ENCODE measurements at regions not wholly inside any gene's neighbourhood (a gene's known extent, or its start where the extent isn't known, plus 50 kb on each side); places are given as distances from the start of the nearest gene placed in this dataset.
"Not testable (repeated sequence)": the region's sequence is repeated elsewhere in the genome, so short reads cannot be mapped to it uniquely, and the experiment has no call there.

DNA sequence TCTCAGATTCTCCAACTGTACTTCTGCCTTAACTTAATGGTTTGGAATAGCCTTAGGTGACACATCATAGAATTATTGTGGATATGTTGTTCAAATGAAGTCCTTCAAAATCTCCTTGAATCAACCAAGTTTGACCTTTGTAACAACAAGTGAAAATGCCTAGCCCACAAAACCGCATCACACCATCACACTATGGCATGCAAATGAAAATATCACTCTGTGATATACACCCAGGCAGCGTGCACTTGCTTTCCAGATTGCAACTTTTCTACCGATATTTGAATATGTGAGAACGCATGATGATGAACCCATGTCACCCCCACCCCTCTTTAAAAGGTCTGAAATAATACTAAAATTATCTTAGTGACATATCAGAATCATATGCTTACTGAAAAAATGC is 656.7 kb downstream of the GABRG1 start:
- DNase-seq, result no peak

GRCh38 chr4:45460157-45460556 is 663.7 kb downstream of the GABRG1 start:
- DNase-seq, result not testable (repeated sequence)

- DNase-seq, result no peak
These were observed 668.6 kb downstream of the GABRG1 start for GRCh38 chr4:45455217-45455616.

DNA sequence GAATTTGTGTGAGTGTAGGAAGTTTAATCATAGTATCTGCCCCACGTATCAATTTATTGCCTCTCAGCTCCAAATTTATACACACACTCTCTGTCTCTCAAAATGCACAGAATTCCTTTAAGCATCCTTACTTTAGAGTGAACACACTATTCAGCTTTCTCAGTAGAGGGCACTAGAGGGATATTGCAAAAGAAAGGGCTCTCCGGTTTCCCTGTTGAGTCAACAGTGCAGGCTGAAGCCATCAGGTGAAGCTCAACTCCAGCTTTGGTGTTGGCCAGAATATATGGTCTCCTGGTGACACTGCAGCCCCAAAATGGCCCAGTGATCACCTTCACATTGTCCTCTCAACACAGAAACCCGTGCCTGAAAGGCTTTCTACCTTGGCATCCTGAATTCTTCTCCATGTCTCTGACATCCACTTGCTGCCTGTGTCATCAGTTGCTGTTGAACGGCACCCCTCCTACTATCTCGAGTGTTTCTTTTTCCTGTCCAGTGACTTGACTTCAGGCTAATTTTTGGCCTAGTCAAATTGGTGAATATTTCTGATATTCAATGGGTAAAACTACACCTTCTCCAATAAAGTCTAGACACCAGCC is 670.5 kb downstream of the GABRG1 start:
- DNase-seq, result no peak

GRCh38 chr4:45442466-45442865 is 681.4 kb downstream of the GABRG1 start:
- DNase-seq, result peak; percentile 6

DNA sequence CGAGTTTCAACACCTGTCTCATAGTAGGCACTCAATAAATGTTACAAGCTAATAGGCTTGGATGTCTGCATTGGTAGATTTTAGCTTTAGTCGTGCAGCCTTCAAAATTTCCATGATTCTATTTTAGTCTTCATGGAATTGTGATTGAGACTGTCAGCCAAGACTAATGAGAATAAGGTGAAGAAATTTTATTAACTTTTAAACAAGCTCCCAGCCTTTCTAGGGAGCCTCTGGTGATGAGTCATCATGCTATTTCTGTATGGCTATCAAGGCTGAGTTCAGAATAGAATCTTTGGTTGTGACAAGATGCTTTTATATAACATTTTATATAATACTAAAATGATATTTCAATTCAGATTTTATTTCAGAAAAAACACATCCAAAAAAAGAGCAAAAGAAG is 685.8 kb downstream of the GABRG1 start:
- no peak for DNase-seq

- DNase-seq, result no peak
These were observed 686.5 kb downstream of the GABRG1 start for GRCh38 chr4:45437381-45437780.

GRCh38 chr4:45425135-45425534 is 698.7 kb downstream of the GABRG1 start:
- DNase-seq, result no peak

DNA sequence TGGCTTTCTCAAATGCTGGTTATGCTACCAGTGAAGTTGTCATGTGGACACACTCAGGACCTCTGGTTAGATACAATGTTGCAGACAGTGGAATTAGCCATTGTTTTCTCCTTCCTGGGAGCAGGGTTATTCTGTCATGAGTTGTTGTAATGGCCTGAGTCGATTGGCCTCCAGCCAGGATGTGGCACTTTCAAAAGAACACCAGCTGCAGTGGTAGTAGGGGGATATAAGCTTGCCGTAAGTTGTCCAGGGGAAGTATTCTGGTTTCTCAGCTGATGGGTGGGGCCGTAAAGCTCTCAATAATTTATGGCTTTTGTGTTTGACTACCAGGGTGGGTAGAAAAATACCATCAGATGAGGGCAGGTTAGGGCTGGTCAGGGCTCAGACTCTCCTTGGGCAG is 697.5 kb upstream of the GNPDA2 start:
- DNase-seq, result peak; percentile 24

- not testable (repeated sequence) for DNase-seq
These were observed 693.8 kb upstream of the GNPDA2 start for GRCh38 chr4:45420091-45420674.

DNA sequence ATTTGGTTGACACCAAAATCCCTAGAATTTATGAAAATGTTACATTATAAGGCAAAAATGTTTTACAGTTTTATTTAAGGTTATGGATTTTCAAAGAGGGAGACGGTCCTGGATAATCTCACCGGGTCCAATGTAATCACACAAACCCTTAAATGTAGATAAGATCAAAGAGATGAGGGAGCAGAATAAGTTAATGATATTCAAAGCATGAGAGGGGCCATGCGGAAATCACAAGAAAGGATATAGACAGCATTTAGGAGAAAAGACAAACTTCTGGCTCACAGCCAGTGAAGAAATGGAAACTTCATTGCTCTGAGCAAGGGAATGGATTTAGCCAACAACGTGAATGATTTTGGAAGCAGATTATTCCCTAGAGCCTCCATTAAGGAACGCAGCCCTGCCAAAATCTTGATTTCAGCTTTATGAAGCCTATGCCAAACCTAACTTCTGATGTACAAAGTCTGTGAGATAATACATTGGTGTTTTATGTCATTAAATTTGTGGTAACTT is 684.4 kb upstream of the GNPDA2 start:
- no peak for DNase-seq

- no peak for DNase-seq
These were observed 683.2 kb upstream of the GNPDA2 start for GRCh38 chr4:45409536-45409935.

GRCh38 chr4:45408996-45409395 is 682.6 kb upstream of the GNPDA2 start:
- DNase-seq, result no peak

DNA sequence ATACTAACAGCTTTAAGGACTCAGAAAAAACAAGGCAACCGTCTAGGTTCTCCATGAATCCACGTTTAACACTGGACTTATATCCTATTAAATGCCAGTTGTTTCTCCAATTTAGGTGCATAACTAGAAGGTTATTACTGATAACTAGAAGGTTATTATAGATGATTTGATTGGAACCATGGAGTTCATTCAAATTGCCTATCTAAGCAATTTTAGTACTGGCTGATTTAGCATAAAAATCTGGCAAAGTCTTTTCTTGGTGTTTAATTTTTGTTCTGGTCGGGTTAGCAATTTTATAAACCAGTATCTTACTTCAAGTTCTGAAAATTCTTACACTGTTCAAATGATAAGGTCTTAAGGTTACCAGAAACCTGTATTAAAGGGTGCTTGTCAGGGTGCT is 672.8 kb upstream of the GNPDA2 start:
- DNase-seq, result no peak

DNA sequence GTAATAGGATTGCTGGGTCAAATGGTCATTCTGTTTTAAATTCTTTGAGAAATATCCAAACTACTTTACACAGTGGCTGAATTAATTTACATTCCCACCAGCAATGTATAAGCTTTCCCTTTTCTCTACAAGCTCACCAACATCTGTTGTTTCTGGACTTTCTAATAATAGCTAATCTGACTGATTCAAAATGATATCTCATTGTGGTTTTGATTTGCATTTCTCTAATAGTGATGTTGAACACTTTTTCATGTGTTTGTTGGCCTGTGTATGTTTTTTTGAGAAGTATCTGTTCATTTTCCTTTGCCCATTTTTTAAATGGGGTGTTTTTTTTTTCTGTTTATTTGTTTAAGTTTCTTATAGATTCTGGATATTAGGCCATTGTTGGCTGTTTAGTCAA is 659.0 kb upstream of the GNPDA2 start:
- DNase-seq, result no peak

DNA sequence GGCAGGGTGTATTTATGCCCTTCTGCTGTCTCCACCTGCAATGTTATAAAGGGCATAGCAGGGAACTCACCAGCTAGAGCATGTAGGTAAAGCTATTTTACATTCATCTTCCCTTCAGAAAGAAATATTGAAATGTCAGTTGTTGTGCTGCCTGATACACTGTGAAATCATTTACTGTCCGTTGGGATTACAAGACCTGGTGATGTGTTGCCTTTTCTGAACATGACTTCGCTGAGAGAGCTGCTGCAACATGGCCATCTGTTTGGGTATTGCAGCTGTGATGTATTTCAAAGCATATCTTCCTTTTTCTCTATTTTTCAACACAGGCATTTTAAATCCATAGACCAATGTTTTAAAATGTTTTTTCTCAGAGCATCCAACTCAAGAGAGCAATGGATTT is 644.1 kb upstream of the GNPDA2 start:
- no peak for DNase-seq

DNA sequence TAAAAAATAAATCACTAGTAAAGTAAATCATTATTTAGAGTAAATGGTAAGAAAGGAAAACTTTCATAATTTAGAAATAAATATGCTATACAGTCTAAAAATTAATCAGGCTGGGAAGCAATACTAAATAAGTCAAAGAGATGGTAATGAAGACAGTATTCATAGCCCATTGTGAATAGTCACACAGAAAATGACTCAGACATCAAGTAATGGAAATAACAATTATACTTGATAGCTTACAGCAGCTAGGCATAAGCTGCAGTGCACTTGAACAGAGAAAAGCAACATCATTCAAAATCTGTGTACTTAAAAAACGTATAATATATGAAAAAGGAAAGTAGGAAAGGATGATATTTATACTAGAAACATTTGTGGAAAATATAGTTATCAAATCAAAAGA is 642.5 kb upstream of the GNPDA2 start:
- no peak for DNase-seq

GRCh38 chr4:45363931-45364330 is 637.6 kb upstream of the GNPDA2 start:
- no peak for DNase-seq

GRCh38 chr4:45358573-45359506 is 632.5 kb upstream of the GNPDA2 start:
- DNase-seq, result no peak

DNA sequence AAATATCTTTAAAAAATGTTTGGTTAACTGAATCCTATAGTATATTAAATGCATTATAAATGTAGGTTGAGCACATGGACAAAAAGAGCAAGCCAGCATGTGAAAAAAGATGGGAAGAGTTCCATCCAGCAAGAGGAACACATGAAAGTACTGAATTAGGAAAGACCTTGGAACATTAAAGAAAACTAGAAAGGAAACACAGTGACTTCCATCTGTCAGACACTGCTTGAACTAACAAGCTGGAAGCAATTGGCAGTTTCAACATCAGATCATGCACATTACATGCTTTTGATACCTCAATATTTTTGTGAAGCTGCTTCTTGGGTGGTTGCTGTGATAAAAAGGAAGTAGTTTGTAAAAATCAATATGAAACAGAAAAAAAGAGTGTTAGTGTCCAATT is 626.8 kb upstream of the GNPDA2 start:
- no peak for DNase-seq

GRCh38 chr4:45350438-45350837 is 624.1 kb upstream of the GNPDA2 start:
- DNase-seq, result no peak

GRCh38 chr4:45349859-45350258 is 623.5 kb upstream of the GNPDA2 start:
- no peak for DNase-seq

DNA sequence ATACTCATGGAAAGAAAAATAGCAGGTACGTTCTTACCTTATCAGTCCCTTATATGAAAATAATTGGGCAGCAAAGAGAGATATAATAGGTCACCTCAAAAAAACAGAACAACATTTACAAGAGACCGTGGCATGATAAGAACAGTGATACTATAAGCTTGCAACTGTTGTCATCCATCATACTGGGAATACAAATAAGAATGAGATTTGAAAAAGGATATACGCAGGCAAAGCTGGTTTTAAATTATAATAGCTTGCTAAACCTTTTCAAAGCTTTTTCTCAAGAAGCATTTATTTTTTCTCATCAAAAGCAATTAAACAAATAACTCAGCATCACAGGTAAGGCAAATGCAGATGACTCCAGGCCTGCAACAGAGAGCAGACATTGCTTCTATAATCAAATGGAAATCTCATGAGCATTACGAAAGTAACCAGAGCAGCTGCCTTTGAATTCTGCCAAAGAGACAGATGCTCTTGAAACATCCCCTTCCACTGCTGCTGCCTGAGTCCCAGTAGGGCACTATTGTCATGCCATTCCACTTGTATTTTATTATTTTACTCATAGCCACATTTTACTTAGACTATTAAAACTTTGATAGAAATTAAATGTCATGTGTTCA is 620.6 kb upstream of the GNPDA2 start:
- peak; percentile 30 for DNase-seq

All from SHP77 treated with DMSO at 0.1 percent for 48 hours (cell line).